ENCODE measurements at regions not wholly inside any gene's neighbourhood (a gene's known extent, or its start where the extent isn't known, plus 50 kb on each side); places are given as distances from the start of the nearest gene placed in this dataset.

- no peak for TF ChIP-seq CTCF (conservative IDR thresholded peaks at IDR 0.05; ENCODE audit: control insufficient read depth, insufficient read depth, low read depth, low read length)
- no peak for DNase-seq (ENCODE audit: low read depth)
These were observed 68.7 kb upstream of the PTCSC3 start for GRCh38 chr14:36245223-36245622.

DNA sequence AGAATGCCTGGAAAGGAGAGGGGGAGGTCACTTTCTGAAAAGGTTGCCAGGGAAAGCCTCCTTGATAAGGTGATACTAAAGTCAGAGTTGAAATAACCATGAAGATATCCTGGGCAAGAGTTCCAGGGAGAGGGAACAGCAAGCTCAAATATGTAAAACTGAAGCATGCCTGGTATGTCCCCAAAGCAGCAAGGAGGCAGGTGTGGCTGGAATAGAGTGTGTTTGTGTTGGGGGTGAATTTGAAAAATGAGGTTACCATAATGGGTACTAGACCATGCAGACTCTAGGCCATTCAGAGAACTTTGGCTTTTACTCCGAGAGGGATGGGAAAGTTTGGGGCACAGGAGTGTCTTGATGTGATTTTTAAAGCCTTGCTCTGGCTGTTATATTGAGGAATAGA, 66.7 kb upstream of the PTCSC3 start:
- H3K4me3 ChIP-seq (ENCODE audit: control insufficient read depth, low read depth, low read length): no peak overlapping the region
- TF ChIP-seq CTCF (conservative IDR thresholded peaks at IDR 0.05; ENCODE audit: control insufficient read depth, insufficient read depth, low read depth, low read length): no peak
- no peak for DNase-seq (ENCODE audit: low read depth)

More at GRCh38 chr14:36245223-36245622, 68.7 kb upstream of the PTCSC3 start:
- no peak overlapping the region for H3K4me3 ChIP-seq (ENCODE audit: control insufficient read depth, low read depth, low read length)

- DNase-seq (ENCODE audit: low read depth): peak; percentile 7
- peak; percentile 12 for TF ChIP-seq CTCF (conservative IDR thresholded peaks at IDR 0.05; ENCODE audit: control insufficient read depth, insufficient read depth, low read depth, low read length)
- H3K4me3 ChIP-seq (ENCODE audit: control insufficient read depth, low read depth, low read length): no peak overlapping the region
These were observed 64.7 kb upstream of the PTCSC3 start for GRCh38 chr14:36241183-36241582.

DNA sequence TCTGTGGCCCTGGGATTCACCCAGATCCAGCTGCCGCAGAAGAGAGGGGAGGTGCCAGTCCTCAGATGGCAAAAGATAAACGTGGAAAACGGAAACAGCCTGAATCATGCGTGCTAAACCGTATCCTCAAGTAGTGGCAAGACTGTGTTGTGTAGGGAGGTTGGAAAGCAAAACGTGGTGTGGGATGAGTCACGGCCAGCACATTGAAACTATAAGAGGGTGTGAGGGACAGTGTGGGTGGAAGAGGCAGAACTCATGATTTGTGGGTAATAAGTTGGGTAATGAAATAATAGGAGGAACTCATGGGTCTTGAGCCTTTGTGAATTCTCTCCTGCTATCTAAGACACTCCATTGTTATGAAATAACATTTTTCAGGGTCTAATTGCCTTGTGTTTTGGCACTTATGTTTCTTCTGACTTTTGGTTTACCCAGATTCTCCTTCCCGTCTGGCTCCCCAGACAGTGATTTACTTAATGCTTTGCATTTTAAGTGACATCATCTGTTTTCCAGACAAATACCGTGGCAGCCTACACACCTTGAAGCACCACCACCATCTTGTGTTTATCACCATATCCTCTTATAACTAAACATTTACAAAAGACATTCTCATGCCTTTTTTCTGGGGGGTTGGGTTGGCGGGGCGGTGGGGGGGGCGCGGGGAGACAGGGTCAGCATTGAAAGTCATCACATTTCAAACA, 62.3 kb upstream of the PTCSC3 start:
- H3K4me3 ChIP-seq (ENCODE audit: control insufficient read depth, low read depth, low read length): no peak overlapping the region
- no peak for TF ChIP-seq CTCF (conservative IDR thresholded peaks at IDR 0.05; ENCODE audit: control insufficient read depth, insufficient read depth, low read depth, low read length)
- DNase-seq (ENCODE audit: low read depth): peak; percentile 92

DNA sequence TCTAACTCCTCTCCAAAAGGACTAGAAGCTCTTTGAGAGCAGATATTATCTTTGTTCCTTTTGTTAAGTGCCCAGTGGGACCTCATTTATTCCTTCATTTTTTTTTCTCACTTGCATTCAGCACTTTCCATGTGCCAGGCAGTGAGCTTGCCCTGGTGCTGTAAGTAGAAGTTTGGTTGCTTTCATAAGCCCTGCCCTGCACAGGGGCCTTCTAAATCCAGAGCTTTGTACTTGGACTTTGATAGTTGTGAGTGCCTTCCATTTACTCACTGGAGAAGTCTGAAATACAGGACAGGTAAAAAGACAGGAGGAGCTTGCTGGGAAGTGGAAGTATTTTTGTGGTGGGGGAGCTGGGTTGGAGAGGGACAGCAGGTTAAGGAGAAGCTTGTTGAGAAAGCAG, 56.7 kb upstream of the PTCSC3 start:
- TF ChIP-seq CTCF (conservative IDR thresholded peaks at IDR 0.05; ENCODE audit: control insufficient read depth, insufficient read depth, low read depth, low read length): no peak
- no peak for DNase-seq (ENCODE audit: low read depth)
- no peak overlapping the region for H3K4me3 ChIP-seq (ENCODE audit: control insufficient read depth, low read depth, low read length)

DNA sequence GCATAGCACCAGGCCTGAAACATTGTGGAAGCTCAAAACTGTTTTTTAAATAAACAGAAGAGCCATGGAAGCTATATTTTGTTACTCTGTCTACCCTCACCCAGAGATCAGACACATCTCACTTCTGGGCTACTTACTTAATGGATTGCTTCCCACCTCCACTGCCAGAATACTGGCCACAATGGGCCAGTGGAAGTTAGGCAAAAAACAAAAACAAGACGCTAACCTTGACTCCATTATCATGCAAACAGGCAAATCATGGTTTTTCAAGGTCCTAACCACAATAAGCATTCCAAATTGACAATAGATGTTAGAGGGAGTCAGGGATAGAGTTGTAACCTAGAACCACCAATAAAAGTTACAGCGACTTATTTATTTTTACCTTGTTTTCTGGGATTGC, 52.7 kb upstream of the PTCSC3 start:
- H3K4me3 ChIP-seq (ENCODE audit: control insufficient read depth, low read depth, low read length): no peak overlapping the region
- no peak for TF ChIP-seq CTCF (conservative IDR thresholded peaks at IDR 0.05; ENCODE audit: control insufficient read depth, insufficient read depth, low read depth, low read length)
- no peak for DNase-seq (ENCODE audit: low read depth)

DNA sequence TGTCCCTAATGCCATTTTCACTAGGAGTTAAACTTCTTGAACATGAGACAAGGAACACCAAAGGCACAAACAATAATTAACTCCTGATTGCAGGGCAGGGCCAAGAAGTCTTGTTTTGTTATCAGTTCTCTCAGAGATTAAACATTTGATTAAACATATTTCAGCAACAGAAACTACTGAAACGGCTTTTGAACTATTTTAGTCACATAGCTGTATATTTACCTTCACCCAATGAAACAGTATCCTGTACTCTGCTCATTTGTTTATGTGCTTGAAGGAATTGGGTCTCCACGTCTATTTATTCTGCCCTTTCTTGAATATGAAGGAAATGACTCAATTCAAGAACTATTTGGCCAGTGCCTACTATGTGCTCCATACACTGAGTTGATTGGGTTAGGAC, 51.3 kb upstream of the PTCSC3 start:
- no peak overlapping the region for H3K4me3 ChIP-seq (ENCODE audit: control insufficient read depth, low read depth, low read length)
- no peak for DNase-seq (ENCODE audit: low read depth)
- TF ChIP-seq CTCF (conservative IDR thresholded peaks at IDR 0.05; ENCODE audit: control insufficient read depth, insufficient read depth, low read depth, low read length): no peak
